ENCODE measurements at regions not wholly inside any gene's neighbourhood (a gene's known extent, or its start where the extent isn't known, plus 50 kb on each side); places are given as distances from the start of the nearest gene placed in this dataset.

- DNase-seq (ENCODE audit: low read depth): no peak
These were observed 553.9 kb upstream of the MKI67 start for GRCh38 chr10:128680116-128680515.

DNA sequence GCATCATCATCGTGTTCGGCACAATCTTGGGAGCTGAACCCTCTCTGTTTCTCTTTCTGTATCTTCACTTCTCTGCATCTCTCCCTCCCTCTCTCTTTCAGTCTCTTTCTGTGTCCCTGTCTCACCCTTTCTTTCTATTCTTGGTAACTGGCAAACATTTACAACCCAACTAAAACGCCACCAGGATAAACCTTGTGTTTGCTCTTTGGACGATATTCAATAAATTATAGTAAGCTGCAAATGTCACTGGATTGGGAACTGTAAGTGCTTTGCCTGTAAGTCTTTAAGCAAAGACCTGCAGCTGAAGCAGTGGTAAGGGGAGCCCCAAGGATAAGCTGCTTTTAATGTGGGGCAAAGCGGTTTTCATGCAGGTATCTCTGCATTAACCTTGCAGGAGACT is 558.0 kb upstream of the MKI67 start:
- no peak for DNase-seq (ENCODE audit: low read depth)

- DNase-seq (ENCODE audit: low read depth): no peak
These were observed 560.5 kb upstream of the MKI67 start for GRCh38 chr10:128686630-128687278.

DNA sequence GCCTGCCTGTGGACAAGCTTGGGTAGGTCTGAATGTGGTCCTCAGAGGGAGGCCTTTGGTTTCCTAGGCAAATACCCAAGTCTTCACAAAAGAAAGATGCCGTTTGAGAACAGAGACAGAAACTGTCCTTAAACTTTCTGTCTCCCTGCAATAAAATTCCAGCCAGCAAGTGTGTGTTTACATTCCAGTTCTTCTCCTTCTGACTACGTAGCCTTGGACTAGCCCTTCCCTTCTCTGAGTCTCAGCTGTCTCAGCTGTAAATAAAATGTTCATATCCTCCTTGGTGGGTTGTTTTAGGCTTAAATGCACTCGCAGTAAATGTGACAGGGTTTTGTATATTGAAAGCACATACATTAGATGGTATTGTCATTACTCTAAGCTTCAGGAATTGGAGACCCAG is 561.2 kb upstream of the MKI67 start:
- DNase-seq (ENCODE audit: low read depth): no peak

GRCh38 chr10:128687927-128688549 is 561.8 kb upstream of the MKI67 start:
- DNase-seq (ENCODE audit: low read depth): no peak

GRCh38 chr10:128689667-128690066 is 563.4 kb upstream of the MKI67 start:
- DNase-seq (ENCODE audit: low read depth): no peak

DNA sequence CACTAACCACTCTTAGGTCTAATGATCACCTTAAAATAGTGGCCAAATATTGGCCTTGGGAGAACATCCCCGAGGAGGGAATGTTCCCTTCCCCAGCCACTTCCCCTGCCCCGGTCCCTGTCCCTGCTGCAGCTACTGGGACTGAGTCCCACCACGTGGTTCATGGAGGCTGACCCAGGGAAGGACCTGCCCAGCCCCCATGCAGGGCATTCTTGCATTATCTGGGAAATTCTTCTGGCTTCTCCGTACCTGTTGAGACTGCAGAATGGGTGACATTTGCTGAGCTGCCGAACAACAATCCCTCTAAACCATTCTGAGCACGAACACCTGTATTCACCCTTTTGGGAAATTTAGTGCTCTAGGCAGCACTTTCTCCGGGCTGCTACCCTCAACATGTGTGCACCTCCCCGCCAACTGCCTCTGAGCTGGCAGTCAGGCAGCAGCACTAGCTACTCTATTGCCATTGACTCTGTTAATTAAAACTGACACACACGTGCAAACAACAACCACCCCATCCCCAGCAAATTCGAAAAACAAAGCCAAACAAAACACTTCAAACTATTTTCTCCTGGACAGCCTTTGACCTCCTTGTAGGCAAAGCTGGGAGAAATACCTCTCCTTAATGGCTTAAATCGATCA is 567.4 kb upstream of the MKI67 start:
- no peak for DNase-seq (ENCODE audit: low read depth)

DNA sequence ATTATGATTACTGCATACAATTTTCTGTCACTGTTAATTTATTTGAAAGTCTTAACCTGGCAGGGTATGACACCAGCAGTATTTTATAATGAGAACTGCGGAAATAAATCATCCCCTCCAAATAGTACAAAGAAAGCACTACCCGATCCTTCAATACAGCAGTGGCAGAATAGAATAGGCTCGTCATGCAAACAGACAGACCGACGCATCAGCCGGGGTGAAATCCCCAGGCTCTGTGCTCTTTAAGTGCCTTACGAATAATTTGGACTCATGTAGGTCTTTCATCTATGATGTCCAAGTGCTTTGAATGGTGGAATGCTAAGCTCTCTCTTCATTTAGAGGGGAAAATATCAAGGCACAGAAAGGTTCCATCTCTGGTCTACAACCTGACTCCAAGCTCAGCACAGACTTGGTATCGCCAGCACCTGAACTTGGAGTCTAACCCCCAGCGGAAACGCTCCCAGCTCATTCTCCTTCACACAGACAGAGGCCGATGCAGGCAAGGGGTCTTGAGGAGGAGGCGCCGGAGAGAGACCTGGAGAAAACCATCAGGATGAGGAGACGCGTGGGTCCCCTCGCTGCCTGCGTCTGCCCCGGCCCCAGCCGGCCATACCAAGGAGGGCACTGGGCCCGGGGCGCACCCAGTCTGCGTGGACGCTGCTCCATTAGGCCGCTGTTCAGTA is 568.1 kb upstream of the MKI67 start:
- no peak for DNase-seq (ENCODE audit: low read depth)

- DNase-seq (ENCODE audit: low read depth): no peak
These were observed 568.9 kb upstream of the MKI67 start for GRCh38 chr10:128694851-128695725.

- no peak for DNase-seq (ENCODE audit: low read depth)
These were observed 569.7 kb upstream of the MKI67 start for GRCh38 chr10:128695931-128696330.

GRCh38 chr10:128697437-128697836 is 571.2 kb upstream of the MKI67 start:
- DNase-seq (ENCODE audit: low read depth): no peak

DNA sequence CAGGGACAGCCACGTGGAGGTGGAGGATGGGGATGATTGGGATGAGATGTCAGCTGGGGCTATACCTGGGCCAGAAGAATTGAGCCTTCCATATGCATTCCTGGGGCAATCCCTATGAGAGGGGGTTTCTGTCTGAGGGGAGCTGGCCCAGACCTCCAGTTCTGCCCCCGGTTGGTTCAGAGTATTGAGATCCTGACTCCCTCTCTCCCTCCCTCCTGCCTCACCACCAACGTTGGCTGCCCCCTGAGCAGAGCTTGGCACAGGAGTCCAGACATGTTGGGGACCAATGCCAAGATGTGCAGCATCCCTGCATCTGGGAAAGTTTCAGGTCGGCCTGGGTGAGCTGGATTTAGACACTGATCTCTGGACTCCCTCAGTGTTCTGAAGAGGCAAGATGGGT is 575.2 kb upstream of the MKI67 start:
- no peak for DNase-seq (ENCODE audit: low read depth)

GRCh38 chr10:128701837-128702236 is 575.6 kb upstream of the MKI67 start:
- DNase-seq (ENCODE audit: low read depth): no peak

DNA sequence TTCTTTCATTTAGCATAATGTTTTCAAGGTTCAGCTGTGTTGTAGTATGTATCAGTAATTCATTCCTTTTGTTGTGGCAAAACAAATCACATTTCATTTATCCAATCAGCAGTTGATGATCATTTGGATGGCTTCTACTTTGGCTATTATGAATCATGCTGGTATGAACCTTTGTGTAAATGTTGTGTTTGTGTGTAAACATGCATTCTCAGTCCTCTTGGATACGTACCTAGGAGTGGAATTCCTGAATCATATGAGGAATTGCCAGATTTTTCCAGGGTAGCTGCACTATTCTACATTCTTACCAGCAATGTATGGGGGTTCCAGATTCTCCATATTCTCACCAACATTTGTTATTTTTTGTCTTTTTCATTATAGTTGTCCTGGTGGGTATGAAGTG is 578.5 kb upstream of the MKI67 start:
- DNase-seq (ENCODE audit: low read depth): no peak

DNA sequence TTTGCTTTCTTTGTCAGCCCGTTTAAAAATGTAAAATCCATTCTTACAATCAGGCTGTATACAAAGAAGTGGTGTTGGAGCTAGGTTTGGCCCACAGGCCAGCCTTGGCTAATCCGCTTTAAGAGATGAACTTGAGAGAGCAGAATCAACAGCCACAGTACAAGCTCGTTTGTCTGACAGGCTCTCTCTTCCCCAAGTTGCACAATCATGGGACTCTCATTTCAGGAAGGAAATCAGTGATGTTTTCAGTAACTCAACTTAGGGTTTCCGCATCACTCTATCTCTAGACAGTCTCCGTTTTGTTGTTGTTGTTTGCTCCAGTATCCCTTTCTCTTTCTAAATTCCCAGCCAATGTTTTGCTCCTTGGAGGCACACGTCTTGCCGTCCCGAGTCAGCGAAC is 582.0 kb upstream of the MKI67 start:
- no peak for DNase-seq (ENCODE audit: low read depth)

DNA sequence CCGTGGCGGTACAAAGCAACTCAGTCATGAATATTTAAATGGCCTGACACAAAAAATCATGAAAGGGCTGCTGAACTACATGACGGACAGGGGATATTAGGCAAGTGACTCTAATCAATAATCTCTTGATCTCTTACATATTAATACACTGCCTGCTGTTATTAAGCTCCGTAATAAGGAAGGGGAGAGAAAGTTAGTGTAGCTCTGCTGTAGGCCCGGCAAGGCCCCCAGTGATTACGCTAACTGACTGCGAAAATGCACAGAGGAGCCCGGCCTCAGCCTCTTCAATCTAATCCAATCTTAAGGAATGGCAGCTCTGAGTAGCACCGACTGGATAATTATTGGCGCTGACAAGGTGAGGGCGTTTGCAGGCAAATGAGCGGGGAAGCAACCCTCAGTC is 583.5 kb upstream of the MKI67 start:
- DNase-seq (ENCODE audit: low read depth): no peak

- DNase-seq (ENCODE audit: low read depth): no peak
These were observed 584.0 kb upstream of the MKI67 start for GRCh38 chr10:128710098-128710797.

- no peak for DNase-seq (ENCODE audit: low read depth)
These were observed 584.6 kb upstream of the MKI67 start for GRCh38 chr10:128710798-128711183.

GRCh38 chr10:128711806-128712205 is 585.6 kb upstream of the MKI67 start:
- no peak for DNase-seq (ENCODE audit: low read depth)

DNA sequence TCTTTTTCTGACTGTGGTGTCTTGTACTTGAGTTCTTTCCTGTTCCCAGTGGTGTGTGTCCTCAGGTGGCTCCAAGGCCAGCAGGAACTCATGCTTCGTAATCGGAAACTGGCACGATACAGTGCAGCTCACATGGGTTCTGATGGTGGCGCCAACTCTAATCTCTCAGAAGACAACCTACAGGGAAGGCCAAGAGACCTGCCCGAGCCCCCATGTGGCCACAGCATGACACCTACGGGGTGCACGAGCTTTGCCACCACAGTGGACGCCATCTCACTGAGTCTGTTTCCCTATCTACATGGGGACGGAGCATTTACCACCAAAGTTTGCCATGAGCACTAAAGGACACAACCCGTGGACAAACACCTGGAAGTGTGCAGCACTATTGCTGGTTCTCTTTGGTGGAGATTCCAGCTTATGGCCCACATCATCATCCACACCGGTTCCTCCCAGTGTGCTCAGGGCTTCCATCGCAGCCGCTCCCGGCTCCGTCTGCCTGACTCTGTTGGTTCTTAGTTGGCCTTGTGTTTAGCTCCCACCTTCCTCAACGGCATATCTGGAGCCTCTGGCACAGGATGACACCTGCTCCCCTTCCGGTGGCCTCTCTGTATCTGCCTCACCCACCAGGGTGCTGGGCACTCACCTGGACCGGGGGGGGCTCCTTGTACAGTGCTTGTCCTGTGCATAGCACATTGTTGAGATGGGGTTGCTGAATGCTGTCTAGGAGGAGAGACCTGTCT is 586.6 kb upstream of the MKI67 start:
- DNase-seq (ENCODE audit: low read depth): no peak

DNA sequence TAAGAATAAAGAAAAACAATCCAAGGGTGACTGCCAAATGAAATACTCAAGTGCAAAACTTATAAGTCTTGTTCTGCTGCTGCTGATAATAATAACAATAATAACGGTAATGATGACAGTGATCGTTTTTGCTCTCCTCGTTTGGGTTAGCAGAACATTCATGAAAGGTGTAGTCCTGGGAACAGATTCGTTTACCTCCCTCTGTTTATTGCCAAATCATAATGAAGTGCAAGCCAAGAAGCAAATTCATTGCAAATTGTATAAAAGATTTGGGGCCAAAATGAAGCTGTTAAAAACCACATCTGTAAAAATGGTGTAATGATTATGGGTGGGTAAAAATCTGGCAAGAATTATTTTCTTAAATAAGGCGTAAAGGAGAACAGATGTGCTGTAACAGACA is 587.2 kb upstream of the MKI67 start:
- no peak for DNase-seq (ENCODE audit: low read depth)

Measured in stimulated activated CD8-positive, alpha-beta memory T cell treated with anti-CD3 and anti-CD28 coated beads, Interleukin-15, amount 100 ng/mL, for 24 hours (primary cell).